ENCODE measurements at regions not wholly inside any gene's neighbourhood (a gene's known extent, or its start where the extent isn't known, plus 50 kb on each side); places are given as distances from the start of the nearest gene placed in this dataset.

- Histone ChIP-seq H3K27me3 (replicated peaks) (no peaks in the 10 kb centered on the region), H3K27ac (no peak overlapping the region), H3K4me3 (ENCODE audit: low read depth, low read length) (no peak overlapping the region), H3K36me3 (replicated peaks) (no peaks in the 10 kb centered on the region)
- TF ChIP-seq CTCF (IDR thresholded peaks at IDR 0.05; ENCODE audit: low read depth, low read length, missing control alignments) = no peak
- no peak for DNase-seq
- in situ Hi-C loops (cut with HindIII; ENCODE audit: low pct_ligation_motif_present, low sequenced_read_pairs) = no loop called here
Measured at GRCh38 chr4:187413564-187414358, 581.8 kb upstream of the ZFP42 start.

GRCh38 chr4:187414716-187415115 lies 580.9 kb upstream of the ZFP42 start:
- Histone ChIP-seq H3K4me3 (ENCODE audit: low read depth, low read length) (no peak overlapping the region), H3K36me3 (replicated peaks) (no peaks in the 10 kb centered on the region), H3K27me3 (replicated peaks) (no peaks in the 10 kb centered on the region), H3K27ac (no peak overlapping the region)
- no peak for DNase-seq
- in situ Hi-C loops (cut with HindIII; ENCODE audit: low pct_ligation_motif_present, low sequenced_read_pairs) = no loop called here
- no peak for TF ChIP-seq CTCF (IDR thresholded peaks at IDR 0.05; ENCODE audit: low read depth, low read length, missing control alignments)

GRCh38 chr4:187415231-187415630 lies 580.3 kb upstream of the ZFP42 start:
- Histone ChIP-seq H3K36me3 (replicated peaks) (no peaks in the 10 kb centered on the region), H3K4me3 (ENCODE audit: low read depth, low read length) (no peak overlapping the region), H3K27me3 (replicated peaks) (no peaks in the 10 kb centered on the region), H3K27ac (no peak overlapping the region)
- in situ Hi-C loops (cut with HindIII; ENCODE audit: low pct_ligation_motif_present, low sequenced_read_pairs) = no loop called here
- no peak for DNase-seq
- TF ChIP-seq CTCF (IDR thresholded peaks at IDR 0.05; ENCODE audit: low read depth, low read length, missing control alignments) = no peak

- in situ Hi-C loops (cut with HindIII; ENCODE audit: low pct_ligation_motif_present, low sequenced_read_pairs) = no loop called here
- no peak for TF ChIP-seq CTCF (IDR thresholded peaks at IDR 0.05; ENCODE audit: low read depth, low read length, missing control alignments)
Measured at GRCh38 chr4:187416216-187416615, 579.4 kb upstream of the ZFP42 start.

GRCh38 chr4:187417721-187418120 lies 577.9 kb upstream of the ZFP42 start:
- H3K36me3 ChIP-seq (replicated peaks) = no peaks in the 10 kb centered on the region
- no peaks in the 10 kb centered on the region for H3K27me3 ChIP-seq (replicated peaks)
- TF ChIP-seq CTCF (IDR thresholded peaks at IDR 0.05; ENCODE audit: low read depth, low read length, missing control alignments) = no peak
- no peak for DNase-seq
- in situ Hi-C loops (cut with HindIII; ENCODE audit: low pct_ligation_motif_present, low sequenced_read_pairs) = no loop called here
- H3K4me3 ChIP-seq (ENCODE audit: low read depth, low read length) = no peak overlapping the region
- no peak overlapping the region for H3K27ac ChIP-seq

More at GRCh38 chr4:187416216-187416615, 579.4 kb upstream of the ZFP42 start:
- no peak overlapping the region for H3K4me3 ChIP-seq (ENCODE audit: low read depth, low read length)
- H3K27ac ChIP-seq = no peak overlapping the region
- H3K36me3 ChIP-seq (replicated peaks) = no peaks in the 10 kb centered on the region
- no peaks in the 10 kb centered on the region for H3K27me3 ChIP-seq (replicated peaks)
- DNase-seq = no peak

GRCh38 chr4:187422655-187423054 lies 572.9 kb upstream of the ZFP42 start:
- no peak for TF ChIP-seq CTCF (IDR thresholded peaks at IDR 0.05; ENCODE audit: low read depth, low read length, missing control alignments)
- Histone ChIP-seq H3K4me3 (ENCODE audit: low read depth, low read length) (no peak overlapping the region), H3K36me3 (replicated peaks) (no peaks in the 10 kb centered on the region), H3K27ac (no peak overlapping the region), H3K27me3 (replicated peaks) (no peaks in the 10 kb centered on the region)
- no peak for DNase-seq
- in situ Hi-C loops (cut with HindIII; ENCODE audit: low pct_ligation_motif_present, low sequenced_read_pairs) = no loop called here
